Body of pancreas (tissue), 4 donors: ENCODE measurements at regions not wholly inside any gene's neighbourhood (a gene's known extent, or its start where the extent isn't known, plus 50 kb on each side); places are given as distances from the start of the nearest gene placed in this dataset.

Experiments
- CTCF ChIP-seq, 7 experiments: fragments of 450-650 bp in 4 of 7; fragments of 200-600 bp in 3 of 7; sonication (generic) in 3 of 7; IDR thresholded peaks; one replicate each; pipeline ENCODE4 v1.5.1; 2016 to 2019; ENCODE audit warnings: antibody characterized with exemption in 7 of 7
- POLR2A ChIP-seq, 3 donors: fragments of 450-650 bp; IDR thresholded peaks; one replicate each; pipeline ENCODE4 v1.6.1; 2016; ENCODE audit warnings: antibody characterized with exemption in 3 of 3, mild to moderate bottlenecking in 2 of 3

- TF ChIP-seq CTCF (IDR thresholded peaks at IDR 0.05) (no peak), POLR2A (IDR thresholded peaks at IDR 0.05) (no peak)
Observed at GRCh38 chr2:175490360-175490791, 308.9 kb upstream of the ATP5MC3 start.
